GM18499 (cell line): ENCODE measurements at regions not wholly inside any gene's neighbourhood (a gene's known extent, or its start where the extent isn't known, plus 50 kb on each side); places are given as distances from the start of the nearest gene placed in this dataset.

Experiments used
- ATAC-seq: cut with Tn5 transposase; IDR thresholded peaks from one replicate; pipeline ENCODE4 v1.9.1; 2021; ENCODE audit warnings: moderate number of reproducible peaks; ENCODE audit not compliant: insufficient read depth, unreplicated experiment

- no peak for ATAC-seq
Measured at GRCh38 chr15:36519067-36519466, 60.4 kb upstream of the CDIN1 start.

- ATAC-seq = no peak
Measured at GRCh38 chr15:36525430-36525829, 54.0 kb upstream of the CDIN1 start.

GRCh38 chr15:36527235-36528162 is 51.9 kb upstream of the CDIN1 start:
- no peak for ATAC-seq

GRCh38 chr15:36529296-36530011 is 50.0 kb upstream of the CDIN1 start:
- peak; percentile 65 for ATAC-seq
